Gastroesophageal sphincter (tissue), 3 donors: ENCODE measurements at regions not wholly inside any gene's neighbourhood (a gene's known extent, or its start where the extent isn't known, plus 50 kb on each side); places are given as distances from the start of the nearest gene placed in this dataset.

Experiments used
- CTCF ChIP-seq, 4 experiments: fragments of 200-600 bp in 2 of 4; fragments of 450-650 bp in 2 of 4; sonication (generic) in 1 of 4; IDR thresholded peaks; one replicate each; pipeline ENCODE4 v1.5.1; 2017 to 2019; ENCODE audit warnings: antibody characterized with exemption in 4 of 4, mild to moderate bottlenecking in 2 of 4, moderate library complexity in 2 of 4
- POLR2A ChIP-seq, 2 donors: fragments of 450-650 bp; IDR thresholded peaks; one replicate each; pipeline ENCODE4 v1.6.1; 2017; ENCODE audit warnings: antibody characterized with exemption in 2 of 2, mild to moderate bottlenecking in 2 of 2, moderate library complexity in 1 of 2

- no peak for TF ChIP-seq CTCF (IDR thresholded peaks at IDR 0.05)
- no peak for TF ChIP-seq POLR2A (IDR thresholded peaks at IDR 0.05)
These were observed 317.3 kb upstream of the ANO3 start for GRCh38 chr11:26014456-26015115.
